Activated CD4-positive, alpha-beta T cell treated with anti-CD3 and anti-CD28 coated beads for 36 hours (primary cell): ENCODE measurements at regions not wholly inside any gene's neighbourhood (a gene's known extent, or its start where the extent isn't known, plus 50 kb on each side); places are given as distances from the start of the nearest gene placed in this dataset.
A peak's percentile ranks its signal among the peaks of the same experiment; 100 is the strongest.

ENCODE experiments used
- ATAC-seq: fragments of 200-7000 bp; cut with Tn5 transposase; one replicate; pipeline ENCODE4 v1.10.0; 2021; ENCODE audit warnings: mild to moderate bottlenecking, moderate library complexity
- CTCF ChIA-PET: fragments of 350-600 bp; sonication (Branson Sonifier 250); formaldehyde crosslinking; loops from one replicate; lab custom pipeline; 2021; ENCODE audit warnings: antibody characterized with exemption; lab: Charles Lee
- POLR2A ChIA-PET: fragments of 350-600 bp; sonication (Branson Sonifier 250); formaldehyde crosslinking; loops from one replicate; lab custom pipeline; 2021; ENCODE audit warnings: antibody characterized with exemption, inconsistent platforms; lab: Charles Lee
- DNase-seq: peaks from one replicate; pipeline ENCODE4 v3.0.0-alpha.2; 2020
- H3K27ac Mint-ChIP-seq: one replicate; pipeline ENCODE4 v1.8.0; 2021; ENCODE audit warnings: mixed read lengths
- H3K27me3 Mint-ChIP-seq: one replicate; pipeline ENCODE4 v1.8.0; 2021; ENCODE audit warnings: mixed read lengths
- H3K36me3 Mint-ChIP-seq: one replicate; pipeline ENCODE4 v1.8.0; 2021; ENCODE audit warnings: low read depth, mixed read lengths
- H3K4me1 Mint-ChIP-seq: one replicate; pipeline ENCODE4 v1.8.0; 2021; ENCODE audit warnings: mixed read lengths
- H3K4me3 Mint-ChIP-seq: one replicate; pipeline ENCODE4 v1.8.0; 2021; ENCODE audit warnings: mild to moderate bottlenecking, moderate library complexity, mixed read lengths
- H3K9me3 Mint-ChIP-seq: one replicate; pipeline ENCODE4 v1.8.0; 2021; ENCODE audit warnings: low read depth, mixed read lengths
- intact Hi-C, 2 experiments: fragments of 100-400 bp; cut with DNase I in 1 of 2; cut with micrococcal nuclease in 1 of 2; formaldehyde crosslinking; loops; one replicate each; pipeline versions ENCODE4 v1.14.2 to v1.15.1; 2022 to 2024; cut with DNase I, micrococcal nuclease

GRCh38 chr9:90010793-90011192 is 406.0 kb downstream of the GADD45G start:
- H3K9me3 Mint-ChIP-seq = no peaks in the 10 kb centered on the region
- no peak overlapping the region for H3K27ac Mint-ChIP-seq
- H3K36me3 Mint-ChIP-seq = no peaks in the 10 kb centered on the region
- intact Hi-C loops = no loop called here
- no peak for DNase-seq
- ATAC-seq = no peak
- peaks cover 6% of the 10 kb centered on the region for H3K27me3 Mint-ChIP-seq
- no peaks in the 10 kb centered on the region for H3K4me1 Mint-ChIP-seq
- ChIA-PET CTCF (interaction anchor here (0.6 kb wide), 1 partner anchor 10 kb away, joined by 3 read pairs; no protein-coding TSS in a partner anchor), POLR2A (no interaction called here)
- H3K4me3 Mint-ChIP-seq = no peak overlapping the region

GRCh38 chr9:90012949-90013348 is 408.1 kb downstream of the GADD45G start:
- ChIA-PET POLR2A (no interaction called here), CTCF (interaction anchor here (1.0 to 1.4 kb wide), 2 partner anchors 65 to 226 kb away, joined by 3 read pairs; no protein-coding TSS in a partner anchor)
- H3K27ac Mint-ChIP-seq = no peak overlapping the region
- no peaks in the 10 kb centered on the region for H3K9me3 Mint-ChIP-seq
- no peaks in the 10 kb centered on the region for H3K36me3 Mint-ChIP-seq
- no peaks in the 10 kb centered on the region for H3K4me1 Mint-ChIP-seq
- H3K4me3 Mint-ChIP-seq = no peak overlapping the region
- DNase-seq (no peak), ATAC-seq (no peak)
- intact Hi-C loops = no loop called here
- peaks cover 6% of the 10 kb centered on the region for H3K27me3 Mint-ChIP-seq

GRCh38 chr9:90013778-90014177 is 409.0 kb downstream of the GADD45G start:
- Mint-ChIP-seq H3K4me1 (no peaks in the 10 kb centered on the region), H3K9me3 (no peaks in the 10 kb centered on the region), H3K27me3 (peaks cover 6% of the 10 kb centered on the region), H3K4me3 (no peak overlapping the region), H3K36me3 (no peaks in the 10 kb centered on the region), H3K27ac (no peak overlapping the region)
- DNase-seq (no peak), ATAC-seq (no peak)
- CTCF ChIA-PET = interaction anchor here (1.0 kb wide), 1 partner anchor 227 kb away, joined by 3 read pairs; no protein-coding TSS in a partner anchor
- intact Hi-C loops = no loop called here
- POLR2A ChIA-PET = no interaction called here

- Mint-ChIP-seq H3K4me1 (no peaks in the 10 kb centered on the region), H3K27me3 (peaks cover 4% of the 10 kb centered on the region), H3K4me3 (no peak overlapping the region), H3K27ac (no peak overlapping the region), H3K9me3 (no peaks in the 10 kb centered on the region), H3K36me3 (no peaks in the 10 kb centered on the region)
- ChIA-PET CTCF (no interaction called here), POLR2A (no interaction called here)
- DNase-seq = no peak
- ATAC-seq = no peak
- intact Hi-C loops = no loop called here
These were observed 409.6 kb downstream of the GADD45G start for GRCh38 chr9:90014421-90014820.

GRCh38 chr9:90016272-90016671 is 411.5 kb downstream of the GADD45G start:
- DNase-seq = no peak
- POLR2A ChIA-PET = interaction anchor here (0.7 kb wide), 1 partner anchor 369 kb away, joined by 3 read pairs; no protein-coding TSS in a partner anchor
- Mint-ChIP-seq H3K4me3 (no peak overlapping the region), H3K9me3 (no peaks in the 10 kb centered on the region), H3K36me3 (no peaks in the 10 kb centered on the region), H3K27me3 (no peaks in the 10 kb centered on the region), H3K27ac (no peak overlapping the region), H3K4me1 (no peaks in the 10 kb centered on the region)
- no peak for ATAC-seq
- intact Hi-C loops = no loop called here
- CTCF ChIA-PET = interaction anchor here (1.4 kb wide), 1 partner anchor 36 kb away, joined by 3 read pairs; no protein-coding TSS in a partner anchor

GRCh38 chr9:90017679-90018078 is 412.9 kb downstream of the GADD45G start:
- Mint-ChIP-seq H3K27ac (no peak overlapping the region), H3K36me3 (no peaks in the 10 kb centered on the region), H3K27me3 (peaks cover 2% of the 10 kb centered on the region), H3K9me3 (no peaks in the 10 kb centered on the region), H3K4me1 (no peaks in the 10 kb centered on the region), H3K4me3 (no peak overlapping the region)
- ChIA-PET POLR2A (interaction anchor here (0.7 kb wide), 2 partner anchors 33 to 55 kb away, joined by 3 read pairs; no protein-coding TSS in a partner anchor), CTCF (no interaction called here)
- no peak for DNase-seq
- intact Hi-C loops = no loop called here
- ATAC-seq = no peak

- Mint-ChIP-seq H3K4me1 (no peaks in the 10 kb centered on the region), H3K9me3 (no peaks in the 10 kb centered on the region), H3K36me3 (no peaks in the 10 kb centered on the region), H3K4me3 (no peak overlapping the region), H3K27me3 (peaks cover 2% of the 10 kb centered on the region), H3K27ac (no peak overlapping the region)
- ChIA-PET POLR2A (no interaction called here), CTCF (no interaction called here)
- ATAC-seq = no peak
- intact Hi-C loops = no loop called here
- no peak for DNase-seq
These were observed 413.9 kb downstream of the GADD45G start for GRCh38 chr9:90018688-90019087.

- Mint-ChIP-seq H3K36me3 (no peaks in the 10 kb centered on the region), H3K27ac (no peak overlapping the region), H3K4me3 (no peak overlapping the region), H3K4me1 (no peaks in the 10 kb centered on the region), H3K27me3 (peaks cover 7% of the 10 kb centered on the region), H3K9me3 (no peaks in the 10 kb centered on the region)
- ChIA-PET CTCF (no interaction called here), POLR2A (no interaction called here)
- intact Hi-C loops = no loop called here
- ATAC-seq (no peak), DNase-seq (no peak)
These were observed 414.8 kb downstream of the GADD45G start for GRCh38 chr9:90019626-90020025.

GRCh38 chr9:90020276-90020871 is 415.6 kb downstream of the GADD45G start:
- Mint-ChIP-seq H3K4me3 (no peak overlapping the region), H3K27ac (no peak overlapping the region), H3K36me3 (no peaks in the 10 kb centered on the region), H3K4me1 (no peaks in the 10 kb centered on the region), H3K9me3 (no peaks in the 10 kb centered on the region), H3K27me3 (peaks cover 7% of the 10 kb centered on the region)
- intact Hi-C loops = no loop called here
- POLR2A ChIA-PET = no interaction called here
- CTCF ChIA-PET = interaction anchor here (0.6 kb wide), 1 partner anchor 333 kb away, joined by 3 read pairs; no protein-coding TSS in a partner anchor
- DNase-seq (no peak), ATAC-seq (no peak)

- DNase-seq = no peak
- H3K27me3 Mint-ChIP-seq = peaks cover 7% of the 10 kb centered on the region
- no peak overlapping the region for H3K27ac Mint-ChIP-seq
- POLR2A ChIA-PET = no interaction called here
- intact Hi-C loops = no loop called here
- CTCF ChIA-PET = interaction anchor here (1.0 kb wide), 1 partner anchor 10 kb away, joined by 3 read pairs; no protein-coding TSS in a partner anchor
- ATAC-seq = no peak
- H3K4me1 Mint-ChIP-seq = no peaks in the 10 kb centered on the region
- H3K9me3 Mint-ChIP-seq = no peaks in the 10 kb centered on the region
- no peaks in the 10 kb centered on the region for H3K36me3 Mint-ChIP-seq
- H3K4me3 Mint-ChIP-seq = no peak overlapping the region
These were observed 416.5 kb downstream of the GADD45G start for GRCh38 chr9:90021216-90021906.

GRCh38 chr9:90022474-90022873 is 417.7 kb downstream of the GADD45G start:
- peaks cover 7% of the 10 kb centered on the region for H3K27me3 Mint-ChIP-seq
- H3K4me3 Mint-ChIP-seq = no peak overlapping the region
- CTCF ChIA-PET = interaction anchor here (0.6 kb wide), 1 partner anchor 1647 kb away, joined by 3 read pairs; no protein-coding TSS in a partner anchor
- intact Hi-C loops = no loop called here
- POLR2A ChIA-PET = no interaction called here
- no peak for DNase-seq
- peak; percentile 53 for ATAC-seq
- H3K4me1 Mint-ChIP-seq = no peaks in the 10 kb centered on the region
- no peaks in the 10 kb centered on the region for H3K9me3 Mint-ChIP-seq
- no peak overlapping the region for H3K27ac Mint-ChIP-seq
- no peaks in the 10 kb centered on the region for H3K36me3 Mint-ChIP-seq

- Mint-ChIP-seq H3K27me3 (peaks cover 7% of the 10 kb centered on the region), H3K4me3 (no peak overlapping the region), H3K36me3 (no peaks in the 10 kb centered on the region), H3K27ac (no peak overlapping the region), H3K9me3 (no peaks in the 10 kb centered on the region), H3K4me1 (no peaks in the 10 kb centered on the region)
- ChIA-PET CTCF (interaction anchor here (0.7 to 1.5 kb wide), 3 partner anchors 29 to 426 kb away, joined by 3 to 4 read pairs (median 3); no protein-coding TSS in a partner anchor), POLR2A (no interaction called here)
- ATAC-seq (no peak), DNase-seq (no peak)
- intact Hi-C loops = no loop called here
These were observed 419.0 kb downstream of the GADD45G start for GRCh38 chr9:90023861-90024260.
